ENCODE measurements at regions not wholly inside any gene's neighbourhood (a gene's known extent, or its start where the extent isn't known, plus 50 kb on each side); places are given as distances from the start of the nearest gene placed in this dataset.

DNA sequence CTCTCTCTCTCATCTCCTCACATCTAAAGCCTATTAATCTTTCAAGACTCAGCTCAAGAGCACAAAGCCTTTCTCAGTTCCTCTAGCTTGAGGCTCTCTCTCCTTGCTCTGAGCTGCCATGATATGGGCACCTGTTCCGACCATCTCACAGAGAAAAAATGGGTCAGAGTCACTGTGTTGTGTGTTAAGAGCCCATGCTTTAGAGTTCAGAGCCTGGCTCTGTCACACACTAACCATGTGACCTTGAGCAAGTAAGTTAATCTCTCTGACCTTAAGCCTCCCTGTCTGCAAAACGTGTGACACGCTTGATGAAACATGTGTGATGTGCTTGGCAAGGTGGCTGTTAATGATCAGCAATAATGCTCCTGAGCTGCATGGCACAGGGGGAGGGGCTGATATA lies 245.2 kb downstream of the DLEU7 start:
- Histone ChIP-seq H4K8ac (replicated peaks; ENCODE audit: insufficient read length, low read depth, low read length) (no peak overlapping the region), H2BK20ac (ENCODE audit: low read depth, low read length, poor library complexity, severe bottlenecking) (no peak overlapping the region), H3K56ac (ENCODE audit: insufficient read length, low read depth, low read length) (no peak overlapping the region), H3K79me1 (ENCODE audit: insufficient read depth, low read depth, low read length, poor library complexity, severe bottlenecking) (no peaks in the 10 kb centered on the region), H3K4me2 (ENCODE audit: insufficient read depth, insufficient read length, low read length) (no peak overlapping the region), H3K27me3 (ENCODE audit: insufficient read depth, low read length) (no peaks in the 10 kb centered on the region), H3K23ac (ENCODE audit: insufficient read length, low read depth, low read length) (no peak overlapping the region), H3K23me2 (ENCODE audit: insufficient read length, low read depth, low read length, poor library complexity, severe bottlenecking) (no peaks in the 10 kb centered on the region), H2BK5ac (ENCODE audit: insufficient read length, low read length) (no peak overlapping the region), H3K9me3 (ENCODE audit: control insufficient read depth, low read depth, low read length) (no peaks in the 10 kb centered on the region), H2AK5ac (ENCODE audit: insufficient read length, low read length) (peak overlapping the region; percentile 75), H2BK120ac (ENCODE audit: low read depth, low read length, poor library complexity, severe bottlenecking) (no peak overlapping the region), H4K20me1 (ENCODE audit: control insufficient read depth, insufficient read depth, insufficient read length) (no peaks in the 10 kb centered on the region), H2AFZ (ENCODE audit: low read length) (no peak overlapping the region), H3K4me1 (ENCODE audit: insufficient read depth, low read length) (no peaks in the 10 kb centered on the region), H3K27ac (ENCODE audit: insufficient read length, low read depth, low read length) (no peak overlapping the region), H3K79me2 (ENCODE audit: insufficient read depth, low read length) (no peaks in the 10 kb centered on the region), H3K14ac (ENCODE audit: insufficient read depth, low read length) (no peak overlapping the region), H4K91ac (ENCODE audit: insufficient read length, low read depth, low read length) (no peak overlapping the region), H3K18ac (ENCODE audit: insufficient read length, low read depth, low read length) (no peak overlapping the region), H2BK15ac (ENCODE audit: low read depth, low read length) (no peak overlapping the region), H3K4ac (ENCODE audit: low read depth, low read length) (no peak overlapping the region), H3T11ph (ENCODE audit: low read length) (no peak overlapping the region), H2BK12ac (ENCODE audit: insufficient read length, low read depth, low read length) (no peak overlapping the region), H4K5ac (ENCODE audit: insufficient read length, low read depth, low read length) (no peak overlapping the region), H3K9ac (ENCODE audit: extremely low read depth, insufficient read length, low read length) (no peak overlapping the region)
- H3K27ac Mint-ChIP-seq: no peak overlapping the region
- no peaks in the 10 kb centered on the region for H3K9me3 Mint-ChIP-seq
- H3K4me1 Mint-ChIP-seq: peaks cover 30 to 34% of the 10 kb centered on the region in 2 experiments
- H3K36me3 Mint-ChIP-seq (ENCODE audit: insufficient read depth in 1 of 3, low read depth in 3 of 3): no peaks in the 10 kb centered on the region
- no CpG with 5 or more reads among the region's 3 CpGs for WGBS (ENCODE audit: extremely low coverage, insufficient read length, low lambda C conversion rate)
- peaks cover 1% of the 10 kb centered on the region for H3K27me3 Mint-ChIP-seq (ENCODE audit: low read depth)
- DNase-seq: no peak
- no peak for TF ChIP-seq CTCF (conservative IDR thresholded peaks at IDR 0.05)
- H3K4me3 Mint-ChIP-seq: no peak overlapping the region

All from H9 (cell line).